Inferior parietal cortex (tissue), 1 donor: ENCODE measurements at regions not wholly inside any gene's neighbourhood (a gene's known extent, or its start where the extent isn't known, plus 50 kb on each side); places are given as distances from the start of the nearest gene placed in this dataset.

ENCODE experiments used
- DNase-seq: peaks from one replicate; pipeline ENCODE4 v3.0.0-alpha.2; 2016; ENCODE audit errors: extremely low spot score

- no peak for DNase-seq
Measured at GRCh38 chr2:120991441-120991840, 255.8 kb downstream of the GLI2 start.

- DNase-seq = no peak
Measured at GRCh38 chr2:120992791-120993555, 257.3 kb downstream of the GLI2 start.

GRCh38 chr2:120993661-120994060 lies 258.0 kb downstream of the GLI2 start:
- no peak for DNase-seq

GRCh38 chr2:120994301-120994995 lies 258.8 kb downstream of the GLI2 start:
- no peak for DNase-seq

- no peak for DNase-seq
Measured at GRCh38 chr2:120995152-120995551, 259.5 kb downstream of the GLI2 start.

GRCh38 chr2:120995656-120996190 lies 260.1 kb downstream of the GLI2 start:
- no peak for DNase-seq

- no peak for DNase-seq
Measured at GRCh38 chr2:120999377-121000097, 263.9 kb downstream of the GLI2 start.

- no peak for DNase-seq
Measured at GRCh38 chr2:121000804-121001203, 265.1 kb downstream of the GLI2 start.

GRCh38 chr2:121001641-121002040 lies 266.0 kb downstream of the GLI2 start:
- DNase-seq = no peak

- no peak for DNase-seq
Measured at GRCh38 chr2:121002597-121002996, 266.9 kb downstream of the GLI2 start.

- no peak for DNase-seq
Measured at GRCh38 chr2:121003391-121003790, 267.7 kb downstream of the GLI2 start.

- DNase-seq = no peak
Measured at GRCh38 chr2:121004359-121004758, 268.7 kb downstream of the GLI2 start.

GRCh38 chr2:121004950-121005349 lies 269.3 kb downstream of the GLI2 start:
- no peak for DNase-seq

- DNase-seq = no peak
Measured at GRCh38 chr2:121005453-121005852, 269.8 kb downstream of the GLI2 start.

GRCh38 chr2:121006743-121007489 lies 271.2 kb downstream of the GLI2 start:
- DNase-seq = no peak

- no peak for DNase-seq
Measured at GRCh38 chr2:121007490-121007853, 271.8 kb downstream of the GLI2 start.

- DNase-seq = no peak
Measured at GRCh38 chr2:121008975-121009374, 273.3 kb downstream of the GLI2 start.

- no peak for DNase-seq
Measured at GRCh38 chr2:121010998-121011397, 274.0 kb downstream of the TFCP2L1 start.

- no peak for DNase-seq
Measured at GRCh38 chr2:121014876-121015275, 270.1 kb downstream of the TFCP2L1 start.

- no peak for DNase-seq
Measured at GRCh38 chr2:121015971-121016485, 269.0 kb downstream of the TFCP2L1 start.

GRCh38 chr2:121017396-121017795 lies 267.6 kb downstream of the TFCP2L1 start:
- DNase-seq = no peak
